PFSK-1 (cell line): ENCODE measurements at regions not wholly inside any gene's neighbourhood (a gene's known extent, or its start where the extent isn't known, plus 50 kb on each side); places are given as distances from the start of the nearest gene placed in this dataset.

ENCODE experiments used
- FOXP2 ChIP-seq: optimal IDR thresholded peaks from 2 replicates; pipeline ENCODE3; 2011; ENCODE audit warnings: borderline replicate concordance, control low read depth, inconsistent platforms; ENCODE audit not compliant: insufficient read depth; ENCODE audit errors: extremely low read length, extremely low read depth
- POLR2AphosphoS5 ChIP-seq: IDR thresholded peaks from 2 replicates; pipeline ENCODE4 v1.6.1; 2012; ENCODE audit warnings: low read depth, mild to moderate bottlenecking, control low read depth, low read length, moderate library complexity
- SIN3A ChIP-seq: IDR thresholded peaks from 2 replicates; pipeline ENCODE4 v1.6.1; 2012; ENCODE audit warnings: mild to moderate bottlenecking, low read length, moderate library complexity, borderline replicate concordance; ENCODE audit not compliant: insufficient read depth
- TAF1 ChIP-seq: IDR thresholded peaks from 2 replicates; pipeline ENCODE4 v1.6.1; 2012; ENCODE audit warnings: low read length, control low read depth, borderline replicate concordance; ENCODE audit not compliant: insufficient read depth
- TF ChIP-seq, protein P1 (sequence below), 2 experiments: IDR thresholded peaks; 2 replicates each; pipeline versions ENCODE4 v1.6.1 to v1.8.0; 2011 to 2012; ENCODE audit warnings: low read depth in 2 of 2, low read length in 2 of 2, control low read depth in 1 of 2, inconsistent platforms in 1 of 2, mild to moderate bottlenecking in 1 of 2, moderate library complexity in 1 of 2; ENCODE audit not compliant: insufficient read depth in 1 of 2

DNA sequence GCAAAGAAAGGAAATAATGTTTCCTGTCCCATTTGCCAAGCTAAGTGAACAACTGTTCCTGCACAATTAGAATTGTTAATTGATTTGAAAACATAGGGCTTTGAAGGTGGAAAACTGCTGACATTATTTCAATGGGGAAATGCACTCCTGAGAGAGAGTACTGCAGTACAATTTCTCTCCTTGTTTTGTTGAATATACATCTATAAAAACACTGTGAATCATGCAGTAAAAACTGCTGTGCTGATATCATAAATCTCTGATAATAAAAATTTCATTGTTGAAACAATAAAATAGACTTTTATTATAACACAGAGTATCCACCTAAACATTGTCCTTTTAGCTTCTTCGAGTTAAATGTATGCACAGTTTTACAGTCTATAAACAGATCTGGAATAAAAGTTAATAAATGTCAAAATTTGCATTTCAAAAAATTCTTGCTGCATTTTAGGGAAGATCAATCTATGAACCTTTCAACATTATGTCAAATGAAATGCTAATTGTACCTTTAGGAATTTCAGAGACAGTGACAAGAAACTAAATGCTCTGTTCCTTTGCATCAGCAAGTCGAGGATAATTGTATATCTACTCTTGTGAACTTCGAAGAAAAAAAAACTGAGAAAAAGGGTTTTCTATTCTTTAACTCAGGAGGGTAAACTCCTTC lies 328.2 kb upstream of the DACH1 start:
- TF ChIP-seq SIN3A: no peak
- no peak for TF ChIP-seq POLR2AphosphoS5
- TF ChIP-seq TAF1: no peak
- TF ChIP-seq, protein P1, sequence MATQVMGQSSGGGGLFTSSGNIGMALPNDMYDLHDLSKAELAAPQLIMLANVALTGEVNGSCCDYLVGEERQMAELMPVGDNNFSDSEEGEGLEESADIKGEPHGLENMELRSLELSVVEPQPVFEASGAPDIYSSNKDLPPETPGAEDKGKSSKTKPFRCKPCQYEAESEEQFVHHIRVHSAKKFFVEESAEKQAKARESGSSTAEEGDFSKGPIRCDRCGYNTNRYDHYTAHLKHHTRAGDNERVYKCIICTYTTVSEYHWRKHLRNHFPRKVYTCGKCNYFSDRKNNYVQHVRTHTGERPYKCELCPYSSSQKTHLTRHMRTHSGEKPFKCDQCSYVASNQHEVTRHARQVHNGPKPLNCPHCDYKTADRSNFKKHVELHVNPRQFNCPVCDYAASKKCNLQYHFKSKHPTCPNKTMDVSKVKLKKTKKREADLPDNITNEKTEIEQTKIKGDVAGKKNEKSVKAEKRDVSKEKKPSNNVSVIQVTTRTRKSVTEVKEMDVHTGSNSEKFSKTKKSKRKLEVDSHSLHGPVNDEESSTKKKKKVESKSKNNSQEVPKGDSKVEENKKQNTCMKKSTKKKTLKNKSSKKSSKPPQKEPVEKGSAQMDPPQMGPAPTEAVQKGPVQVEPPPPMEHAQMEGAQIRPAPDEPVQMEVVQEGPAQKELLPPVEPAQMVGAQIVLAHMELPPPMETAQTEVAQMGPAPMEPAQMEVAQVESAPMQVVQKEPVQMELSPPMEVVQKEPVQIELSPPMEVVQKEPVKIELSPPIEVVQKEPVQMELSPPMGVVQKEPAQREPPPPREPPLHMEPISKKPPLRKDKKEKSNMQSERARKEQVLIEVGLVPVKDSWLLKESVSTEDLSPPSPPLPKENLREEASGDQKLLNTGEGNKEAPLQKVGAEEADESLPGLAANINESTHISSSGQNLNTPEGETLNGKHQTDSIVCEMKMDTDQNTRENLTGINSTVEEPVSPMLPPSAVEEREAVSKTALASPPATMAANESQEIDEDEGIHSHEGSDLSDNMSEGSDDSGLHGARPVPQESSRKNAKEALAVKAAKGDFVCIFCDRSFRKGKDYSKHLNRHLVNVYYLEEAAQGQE (IDR thresholded peaks at IDR 0.05; ENCODE audit: insufficient read depth in 1 of 2, low read depth in 2 of 2, low read length in 2 of 2): no peak
- TF ChIP-seq FOXP2: no peak

- TF ChIP-seq SIN3A: no peak
- TF ChIP-seq, protein P1 (IDR thresholded peaks at IDR 0.05; ENCODE audit: insufficient read depth in 1 of 2, low read depth in 2 of 2, low read length in 2 of 2): no peak
- no peak for TF ChIP-seq POLR2AphosphoS5
- no peak for TF ChIP-seq FOXP2
- no peak for TF ChIP-seq TAF1
Observed at GRCh38 chr13:72194523-72194922, 327.5 kb upstream of the DACH1 start.

DNA sequence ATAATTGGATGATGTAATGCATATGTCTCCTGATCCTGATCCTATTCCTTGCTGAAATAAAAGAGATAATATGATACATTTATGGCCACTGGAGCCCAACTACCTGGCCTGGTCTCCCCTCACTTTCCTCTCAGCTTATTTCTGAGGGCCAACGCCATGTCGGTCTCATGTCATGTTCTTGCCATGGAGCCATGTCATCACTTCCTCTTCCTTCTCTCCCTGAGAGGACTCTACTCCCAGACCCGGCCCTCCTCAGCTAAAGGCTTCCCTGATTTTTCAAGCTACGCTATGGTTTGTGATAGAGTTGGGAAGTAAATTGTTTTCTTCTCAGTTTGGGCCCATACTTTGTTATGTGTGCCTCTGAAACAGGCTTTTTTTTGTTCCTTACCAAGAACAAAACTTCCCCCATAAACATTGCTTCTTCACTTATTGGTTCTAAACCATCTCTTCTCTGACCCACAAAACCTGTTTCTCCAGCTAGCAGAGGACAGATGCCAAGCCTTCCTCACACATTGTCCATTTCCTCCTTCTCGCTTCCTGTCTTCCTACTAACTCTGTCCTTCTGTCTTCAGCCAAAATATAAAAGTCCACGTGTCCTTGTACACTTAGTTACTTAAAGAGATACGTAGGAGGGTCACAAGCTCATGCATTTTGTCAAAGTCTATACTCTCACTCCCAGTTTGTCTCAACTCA lies 319.9 kb upstream of the DACH1 start:
- no peak for TF ChIP-seq TAF1
- TF ChIP-seq FOXP2: no peak
- TF ChIP-seq POLR2AphosphoS5: no peak
- no peak for TF ChIP-seq SIN3A
- TF ChIP-seq, protein P1 (IDR thresholded peaks at IDR 0.05; ENCODE audit: insufficient read depth in 1 of 2, low read depth in 2 of 2, low read length in 2 of 2): no peak

DNA sequence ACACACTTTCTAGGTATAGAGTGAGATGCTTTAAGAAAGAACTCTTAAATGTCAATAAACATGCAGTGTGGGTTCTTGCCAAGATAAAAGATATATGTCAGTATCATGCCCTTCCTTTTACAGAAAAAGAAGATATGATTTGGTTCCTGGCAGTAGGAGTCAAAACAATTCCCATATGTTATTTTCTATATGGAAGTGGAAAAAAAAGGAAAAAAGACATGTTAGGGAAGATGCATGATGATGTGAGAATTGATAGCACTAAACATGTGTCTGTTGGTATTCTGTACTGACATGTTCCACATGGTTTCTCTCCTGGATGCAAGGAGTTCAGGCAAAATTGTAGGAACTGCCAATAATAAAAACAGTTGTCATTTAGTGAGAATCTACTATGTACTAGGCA lies 318.8 kb upstream of the DACH1 start:
- TF ChIP-seq SIN3A: no peak

DNA sequence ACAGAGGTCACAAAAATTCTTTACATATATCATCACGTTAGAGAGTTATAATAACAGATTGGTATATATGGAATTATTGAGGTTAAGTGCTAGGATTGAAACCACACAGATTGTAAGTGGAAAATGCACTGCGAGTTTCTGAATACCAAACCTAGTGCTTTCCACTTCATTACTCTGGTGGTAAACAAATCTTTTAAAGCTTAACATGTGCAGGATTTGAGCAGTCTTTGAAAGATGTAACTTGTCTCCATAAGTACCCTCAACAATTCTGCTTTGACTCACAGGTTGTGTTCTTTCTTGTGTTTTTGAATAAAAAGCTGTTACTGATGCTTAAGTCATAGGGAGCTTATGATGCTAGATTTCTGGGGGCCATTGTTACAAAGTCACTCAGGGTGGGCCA lies 314.7 kb upstream of the DACH1 start:
- no peak for TF ChIP-seq TAF1
- TF ChIP-seq, protein P1 (IDR thresholded peaks at IDR 0.05; ENCODE audit: insufficient read depth in 1 of 2, low read depth in 2 of 2, low read length in 2 of 2): no peak
- TF ChIP-seq SIN3A: no peak
- TF ChIP-seq POLR2AphosphoS5: no peak
- no peak for TF ChIP-seq FOXP2
